ENCODE measurements at regions not wholly inside any gene's neighbourhood (a gene's known extent, or its start where the extent isn't known, plus 50 kb on each side); places are given as distances from the start of the nearest gene placed in this dataset.

GRCh38 chr6:20263059-20263458, 50.8 kb upstream of the MBOAT1 start:
- WGBS, 2 donors = 89 to 96% methylated on average over 2 of the region's 2 CpGs
- FAIRE-seq (no peak), ATAC-seq (no peak)

GRCh38 chr6:20265842-20266241, 53.6 kb upstream of the MBOAT1 start:
- no peaks in the 10 kb centered on the region for H3K36me3 ChIP-seq
- TF ChIP-seq, protein P1, sequence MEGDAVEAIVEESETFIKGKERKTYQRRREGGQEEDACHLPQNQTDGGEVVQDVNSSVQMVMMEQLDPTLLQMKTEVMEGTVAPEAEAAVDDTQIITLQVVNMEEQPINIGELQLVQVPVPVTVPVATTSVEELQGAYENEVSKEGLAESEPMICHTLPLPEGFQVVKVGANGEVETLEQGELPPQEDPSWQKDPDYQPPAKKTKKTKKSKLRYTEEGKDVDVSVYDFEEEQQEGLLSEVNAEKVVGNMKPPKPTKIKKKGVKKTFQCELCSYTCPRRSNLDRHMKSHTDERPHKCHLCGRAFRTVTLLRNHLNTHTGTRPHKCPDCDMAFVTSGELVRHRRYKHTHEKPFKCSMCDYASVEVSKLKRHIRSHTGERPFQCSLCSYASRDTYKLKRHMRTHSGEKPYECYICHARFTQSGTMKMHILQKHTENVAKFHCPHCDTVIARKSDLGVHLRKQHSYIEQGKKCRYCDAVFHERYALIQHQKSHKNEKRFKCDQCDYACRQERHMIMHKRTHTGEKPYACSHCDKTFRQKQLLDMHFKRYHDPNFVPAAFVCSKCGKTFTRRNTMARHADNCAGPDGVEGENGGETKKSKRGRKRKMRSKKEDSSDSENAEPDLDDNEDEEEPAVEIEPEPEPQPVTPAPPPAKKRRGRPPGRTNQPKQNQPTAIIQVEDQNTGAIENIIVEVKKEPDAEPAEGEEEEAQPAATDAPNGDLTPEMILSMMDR (IDR thresholded peaks at IDR 0.05) = no peak
- 54 to 63% methylated on average over 3 of the region's 3 CpGs for WGBS, 2 donors
- H3K4me1 ChIP-seq = no peaks in the 10 kb centered on the region
- H3K4me3 ChIP-seq = no peak overlapping the region
- no peak overlapping the region for H3K27ac ChIP-seq
- intact Hi-C loops (cut with DNase I) = no loop called here
- ATAC-seq = no peak
- no peaks in the 10 kb centered on the region for H3K9me3 ChIP-seq
- FAIRE-seq = no peak
- DNase-seq = no peak
- H3K27me3 ChIP-seq = no peaks in the 10 kb centered on the region

More at GRCh38 chr6:20263059-20263458, 50.8 kb upstream of the MBOAT1 start:
- H3K36me3 ChIP-seq = no peaks in the 10 kb centered on the region
- no peaks in the 10 kb centered on the region for H3K27me3 ChIP-seq
- TF ChIP-seq, protein P1 (IDR thresholded peaks at IDR 0.05) = no peak
- no peak overlapping the region for H3K27ac ChIP-seq
- H3K4me1 ChIP-seq = no peaks in the 10 kb centered on the region
- no peaks in the 10 kb centered on the region for H3K9me3 ChIP-seq
- intact Hi-C loops (cut with DNase I) = no loop called here
- no peak overlapping the region for H3K4me3 ChIP-seq
- DNase-seq = no peak

GRCh38 chr6:20266851-20267608, 54.8 kb upstream of the MBOAT1 start:
- intact Hi-C loops (cut with DNase I) = no loop called here
- Histone ChIP-seq H3K9me3 (no peaks in the 10 kb centered on the region), H3K4me3 (no peak overlapping the region), H3K36me3 (no peaks in the 10 kb centered on the region), H3K27ac (no peak overlapping the region), H3K4me1 (no peaks in the 10 kb centered on the region), H3K27me3 (no peaks in the 10 kb centered on the region)
- TF ChIP-seq, protein P1 (IDR thresholded peaks at IDR 0.05) = no peak
- FAIRE-seq (no peak), DNase-seq (no peak), ATAC-seq (no peak)
- WGBS, 2 donors = 75 to 77% methylated on average over 11 of the region's 11 CpGs

- Histone ChIP-seq H3K4me1 (no peaks in the 10 kb centered on the region), H3K4me3 (no peak overlapping the region), H3K9me3 (no peaks in the 10 kb centered on the region), H3K36me3 (no peaks in the 10 kb centered on the region), H3K27ac (no peak overlapping the region), H3K27me3 (no peaks in the 10 kb centered on the region)
- intact Hi-C loops (cut with DNase I) = no loop called here
- FAIRE-seq = no peak
- DNase-seq = no peak
- no peak for ATAC-seq
- TF ChIP-seq, protein P1 (IDR thresholded peaks at IDR 0.05) = no peak
- WGBS, 2 donors = 69 to 89% methylated on average over 2 of the region's 2 CpGs
Measured at GRCh38 chr6:20269181-20269580, 56.9 kb upstream of the MBOAT1 start.

DNA sequence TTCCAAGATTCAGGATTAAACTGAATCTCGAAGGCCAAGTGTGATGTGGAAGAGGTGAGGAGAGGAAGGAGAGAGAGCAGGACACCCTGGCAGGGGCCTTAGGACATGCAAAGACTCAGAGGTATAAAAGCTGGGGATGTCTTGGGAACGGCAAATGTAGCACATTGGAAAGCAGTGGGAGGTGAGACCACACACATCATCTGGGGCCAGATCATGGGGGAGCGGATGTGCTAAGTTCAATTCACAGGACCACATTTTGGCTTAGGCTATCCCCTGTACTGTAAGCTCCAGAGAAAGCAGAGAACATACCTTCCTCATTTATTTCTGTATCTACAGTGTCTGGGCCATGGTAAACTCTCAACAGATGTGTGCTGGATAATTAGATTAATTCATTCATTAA, 59.5 kb upstream of the MBOAT1 start:
- intact Hi-C loops (cut with DNase I) = no loop called here
- Histone ChIP-seq H3K9me3 (no peaks in the 10 kb centered on the region), H3K4me3 (no peak overlapping the region), H3K27me3 (no peaks in the 10 kb centered on the region), H3K27ac (no peak overlapping the region), H3K4me1 (no peaks in the 10 kb centered on the region), H3K36me3 (no peaks in the 10 kb centered on the region)
- no peak for FAIRE-seq
- 75 to 83% methylated on average over 3 of the region's 3 CpGs for WGBS, 2 donors
- ATAC-seq = no peak
- TF ChIP-seq, protein P1 (IDR thresholded peaks at IDR 0.05) = no peak
- DNase-seq = no peak

Data from pancreas (tissue), 10 donors.